ENCODE measurements at regions not wholly inside any gene's neighbourhood (a gene's known extent, or its start where the extent isn't known, plus 50 kb on each side); places are given as distances from the start of the nearest gene placed in this dataset.

DNA sequence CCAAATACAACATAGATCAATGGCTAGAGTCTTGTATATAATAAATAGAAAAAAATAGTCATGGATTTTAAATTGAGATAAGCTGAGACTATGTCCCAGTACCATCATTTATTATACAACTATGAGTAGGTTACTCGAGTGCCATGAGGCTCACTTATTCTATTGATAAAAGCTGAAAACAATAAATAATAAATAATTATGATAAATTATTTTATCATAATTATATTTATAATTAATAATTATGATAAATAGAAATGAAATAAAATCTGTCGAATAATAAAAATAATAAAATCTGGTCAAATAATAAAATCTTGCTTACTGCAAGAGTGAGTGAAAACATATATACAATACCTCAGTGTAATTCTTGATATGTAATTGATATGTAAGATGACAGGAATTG lies 801.4 kb downstream of the FAM181B start:
- TF ChIP-seq POLR2A (IDR thresholded peaks at IDR 0.05), result no peak
- TF ChIP-seq, protein P1, sequence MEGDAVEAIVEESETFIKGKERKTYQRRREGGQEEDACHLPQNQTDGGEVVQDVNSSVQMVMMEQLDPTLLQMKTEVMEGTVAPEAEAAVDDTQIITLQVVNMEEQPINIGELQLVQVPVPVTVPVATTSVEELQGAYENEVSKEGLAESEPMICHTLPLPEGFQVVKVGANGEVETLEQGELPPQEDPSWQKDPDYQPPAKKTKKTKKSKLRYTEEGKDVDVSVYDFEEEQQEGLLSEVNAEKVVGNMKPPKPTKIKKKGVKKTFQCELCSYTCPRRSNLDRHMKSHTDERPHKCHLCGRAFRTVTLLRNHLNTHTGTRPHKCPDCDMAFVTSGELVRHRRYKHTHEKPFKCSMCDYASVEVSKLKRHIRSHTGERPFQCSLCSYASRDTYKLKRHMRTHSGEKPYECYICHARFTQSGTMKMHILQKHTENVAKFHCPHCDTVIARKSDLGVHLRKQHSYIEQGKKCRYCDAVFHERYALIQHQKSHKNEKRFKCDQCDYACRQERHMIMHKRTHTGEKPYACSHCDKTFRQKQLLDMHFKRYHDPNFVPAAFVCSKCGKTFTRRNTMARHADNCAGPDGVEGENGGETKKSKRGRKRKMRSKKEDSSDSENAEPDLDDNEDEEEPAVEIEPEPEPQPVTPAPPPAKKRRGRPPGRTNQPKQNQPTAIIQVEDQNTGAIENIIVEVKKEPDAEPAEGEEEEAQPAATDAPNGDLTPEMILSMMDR (IDR thresholded peaks at IDR 0.05), result no peak

Measured in adrenal gland (tissue), 5 donors.